T47D (cell line): ENCODE measurements at regions not wholly inside any gene's neighbourhood (a gene's known extent, or its start where the extent isn't known, plus 50 kb on each side); places are given as distances from the start of the nearest gene placed in this dataset.
"Not testable (repeated sequence)": the region's sequence is repeated elsewhere in the genome, so short reads cannot be mapped to it uniquely, and the experiment has no call there.

ENCODE experiments used
- DNase-seq, 2 experiments: peaks; one replicate each; pipeline versions ENCODE4 v3.0.0 to v3.0.0-alpha.2; 2011 to 2012; ENCODE audit warnings: low read depth in 1 of 2, low spot score in 1 of 2
- JUND ChIP-seq: IDR thresholded peaks from 2 replicates; pipeline ENCODE4 v1.6.1; 2012; ENCODE audit warnings: low read depth
- in situ Hi-C: cut with HindIII; loops from 2 replicates; pipeline ENCODE4 v1.10.0; 2016; ENCODE audit warnings: low sequenced_read_pairs, low pct_unique_long_range_greater_than_20kb

DNA sequence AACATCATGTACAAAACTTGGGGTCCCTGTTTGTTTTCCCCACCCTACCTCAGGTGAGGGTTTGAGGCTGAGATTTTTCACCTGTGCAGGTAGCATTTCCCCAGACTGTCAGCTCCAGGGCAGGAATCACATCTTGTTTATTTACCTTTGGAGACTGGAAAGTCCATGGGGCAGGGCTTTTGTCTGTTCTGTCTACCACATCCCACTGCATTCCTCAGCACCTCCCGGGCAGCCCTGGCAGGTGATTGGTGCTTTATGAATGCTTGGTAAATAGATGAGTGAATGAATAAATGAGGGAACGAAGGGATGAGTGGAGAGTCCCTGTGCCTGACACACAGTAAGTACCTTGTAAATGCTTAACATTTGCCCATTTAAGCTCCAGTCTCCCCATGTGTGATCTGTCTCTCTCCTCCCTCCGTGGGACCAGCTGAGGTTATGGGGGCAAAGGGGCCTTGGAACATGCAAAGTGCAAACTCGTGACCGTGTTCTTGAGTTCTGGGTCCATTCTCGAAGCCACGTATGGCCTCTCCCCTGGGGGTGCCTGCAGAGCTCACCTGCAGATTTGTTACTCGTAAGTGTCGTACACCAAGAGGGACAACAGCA, 69.7 kb upstream of the PMEPA1 start:
- DNase-seq, result peak; percentile 53 to 80
- in situ Hi-C loops, result no loop called here
- TF ChIP-seq JUND, result no peak

DNA sequence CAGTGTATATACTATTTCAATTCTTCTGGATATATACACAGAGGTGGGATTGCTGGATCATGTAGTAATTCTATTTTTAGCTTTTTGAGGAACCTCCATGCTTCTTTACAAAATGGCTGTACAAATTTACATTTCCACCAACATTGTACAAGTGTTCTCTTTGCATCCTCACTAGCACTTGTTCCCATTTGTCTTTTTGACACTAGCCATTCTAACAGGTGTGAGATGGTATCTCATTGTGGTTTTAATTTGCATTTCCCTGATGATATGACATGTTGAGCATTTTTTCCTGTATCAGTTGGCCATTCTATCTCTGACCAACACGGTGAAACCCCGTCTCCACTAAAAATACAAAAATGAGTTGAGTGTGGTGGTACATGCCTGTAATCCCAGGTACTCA, 68.1 kb upstream of the PMEPA1 start:
- TF ChIP-seq JUND, result no peak
- in situ Hi-C loops, result no loop called here

GRCh38 chr20:57774951-57775350, 65.1 kb upstream of the PMEPA1 start:
- TF ChIP-seq JUND, result no peak
- in situ Hi-C loops, result no loop called here

More for the DNA sequence above, 68.1 kb upstream of the PMEPA1 start:
- DNase-seq, result no peak

GRCh38 chr20:57774111-57774880, 64.5 kb upstream of the PMEPA1 start:
- DNase-seq, result no peak
- in situ Hi-C loops, result no loop called here
- no peak for TF ChIP-seq JUND

More at GRCh38 chr20:57774951-57775350, 65.1 kb upstream of the PMEPA1 start:
- DNase-seq, result no peak

DNA sequence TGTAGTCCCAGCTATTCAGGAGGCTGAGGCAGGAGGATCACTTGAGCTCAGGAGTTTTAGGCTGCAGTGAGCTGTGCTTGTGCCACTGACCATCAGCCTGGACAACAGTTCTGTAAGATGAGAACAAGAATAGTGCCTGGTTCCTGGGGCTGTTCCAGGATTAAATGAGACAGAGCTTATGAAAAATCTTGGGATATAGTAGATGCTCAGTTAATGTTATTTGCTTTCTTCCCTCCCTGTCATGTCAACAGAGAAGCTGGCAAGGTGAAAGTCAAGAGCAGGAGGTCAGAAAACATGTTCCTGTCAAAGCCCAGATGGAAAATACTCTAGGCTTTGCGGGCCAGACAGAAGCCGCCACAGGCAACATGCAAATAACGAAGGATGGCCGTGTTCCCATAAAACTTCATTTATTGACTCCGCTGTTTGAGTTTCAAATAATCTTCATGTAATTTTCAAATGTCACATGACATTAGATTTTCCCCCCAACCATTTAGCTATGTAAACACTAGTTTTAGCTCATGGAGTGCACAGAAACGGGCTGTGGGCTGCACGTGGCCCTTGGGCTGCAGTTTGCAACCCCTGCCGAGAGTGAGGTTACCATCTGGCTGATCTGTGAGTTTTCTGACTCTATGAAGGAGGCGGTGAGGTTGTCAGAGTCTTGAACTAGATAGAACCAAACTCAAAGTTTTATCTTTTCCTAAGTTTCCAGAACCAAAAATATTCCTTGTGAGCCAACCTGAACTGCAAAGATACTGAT, 63.4 kb upstream of the PMEPA1 start:
- in situ Hi-C loops, result no loop called here
- TF ChIP-seq JUND, result no peak
- no peak for DNase-seq

DNA sequence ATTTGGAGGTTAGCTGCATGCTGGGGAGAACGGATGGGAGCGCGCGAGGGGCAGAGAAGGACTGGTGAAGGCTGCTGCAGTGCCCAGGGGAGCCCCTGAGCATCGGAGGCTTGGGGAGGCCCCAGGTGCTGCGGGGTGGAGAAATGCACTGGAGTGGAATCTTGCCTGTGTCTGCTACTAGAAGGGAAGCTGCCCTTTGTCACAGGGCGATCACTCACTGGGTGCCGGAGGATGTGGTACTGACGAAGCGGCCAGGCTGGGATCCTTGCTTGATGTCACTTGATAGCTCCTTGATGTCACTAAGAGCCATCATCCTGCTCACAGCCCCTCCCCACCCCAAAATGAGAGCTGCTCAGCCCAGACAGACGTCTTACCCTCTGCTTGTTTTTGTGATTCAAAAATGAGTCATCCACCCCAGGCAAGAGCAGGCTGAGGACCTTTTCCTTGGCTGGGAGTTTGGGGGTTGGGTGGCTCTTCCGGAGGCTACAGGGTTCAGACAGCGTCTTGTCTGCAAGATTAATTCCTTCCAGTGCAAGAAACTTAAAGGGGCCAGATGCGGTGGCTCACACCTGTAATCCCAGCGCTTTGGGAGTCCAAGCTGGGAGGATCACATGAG, 62.6 kb upstream of the PMEPA1 start:
- in situ Hi-C loops, result no loop called here
- peak in 1 of 2 experiments; percentile 38 for DNase-seq
- TF ChIP-seq JUND, result no peak

GRCh38 chr20:57770852-57771720, 61.3 kb upstream of the PMEPA1 start:
- DNase-seq, result no peak
- TF ChIP-seq JUND, result no peak
- in situ Hi-C loops, result no loop called here

- DNase-seq, result peak in 1 of 2 experiments; percentile 55
- in situ Hi-C loops, result not testable (repeated sequence)
These were observed 60.6 kb upstream of the PMEPA1 start for GRCh38 chr20:57770401-57770800.

DNA sequence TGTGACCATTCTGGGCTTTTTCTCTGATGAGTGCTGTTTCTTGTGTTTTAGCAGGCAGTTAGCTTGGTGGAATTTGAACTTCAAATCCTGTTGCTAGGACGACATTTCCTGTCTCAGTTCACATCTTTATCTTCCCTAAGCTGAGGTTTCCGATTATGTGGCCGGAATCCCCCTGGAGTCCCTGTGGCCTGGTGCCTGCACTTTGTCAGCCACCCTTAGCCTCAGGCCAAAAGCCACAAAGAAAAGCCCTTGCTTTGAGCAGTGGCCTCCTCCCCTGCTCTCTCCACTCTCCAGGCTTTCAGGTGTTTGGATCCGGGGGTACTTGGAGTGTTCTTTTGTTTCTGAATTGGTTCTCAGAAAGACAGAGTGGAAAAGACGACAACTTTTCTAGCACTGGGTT, 59.9 kb upstream of the PMEPA1 start:
- no peak for DNase-seq
- in situ Hi-C loops, result no loop called here
- no peak for TF ChIP-seq JUND

DNA sequence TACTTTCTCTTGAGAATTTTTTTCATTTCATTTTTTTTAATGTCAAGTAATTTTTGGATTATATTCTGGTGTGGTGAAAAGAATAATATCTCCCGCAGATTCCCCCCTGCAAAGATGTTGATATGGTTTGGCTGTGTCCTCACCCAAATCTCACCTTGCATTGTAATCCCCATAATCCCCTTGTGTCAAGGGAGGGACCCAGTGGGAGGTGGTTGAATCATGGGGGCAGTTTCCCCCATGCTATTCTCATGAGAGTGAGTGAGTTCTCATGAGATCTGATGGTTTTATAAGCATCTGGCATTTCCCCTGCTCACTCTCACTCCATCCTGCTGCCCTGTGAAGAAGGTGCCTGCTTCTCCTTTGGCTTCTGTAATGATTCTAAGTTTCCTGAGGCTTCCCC, 58.7 kb upstream of the PMEPA1 start:
- no peak for DNase-seq
- in situ Hi-C loops, result no loop called here
- no peak for TF ChIP-seq JUND

GRCh38 chr20:57767441-57767840, 57.6 kb upstream of the PMEPA1 start:
- TF ChIP-seq JUND, result no peak
- no peak for DNase-seq
- in situ Hi-C loops, result no loop called here

- in situ Hi-C loops, result no loop called here
- no peak for DNase-seq
- no peak for TF ChIP-seq JUND
These were observed 53.4 kb upstream of the PMEPA1 start for GRCh38 chr20:57763235-57763595.
